Chondrocyte (in vitro differentiated cells): ENCODE measurements at regions not wholly inside any gene's neighbourhood (a gene's known extent, or its start where the extent isn't known, plus 50 kb on each side); places are given as distances from the start of the nearest gene placed in this dataset.

ENCODE experiments used
- DNase-seq: peaks from one replicate; pipeline ENCODE4 v3.0.0; 2021; ENCODE audit warnings: mixed read lengths, low spot score
- H3K27ac Mint-ChIP-seq: one replicate; pipeline ENCODE4 v1.8.0; 2021; ENCODE audit warnings: mild to moderate bottlenecking, moderate library complexity, mixed read lengths; ENCODE audit not compliant: unreplicated experiment
- H3K27me3 Mint-ChIP-seq: 2 replicates; pipeline ENCODE4 v1.8.0; 2021; ENCODE audit warnings: low read depth, mixed read lengths
- H3K36me3 Mint-ChIP-seq: 2 replicates; pipeline ENCODE4 v1.8.0; 2021; ENCODE audit warnings: low read depth, mixed read lengths
- H3K4me1 Mint-ChIP-seq: 2 replicates; pipeline ENCODE4 v1.8.0; 2021; ENCODE audit warnings: low read depth, mild to moderate bottlenecking, mixed read lengths
- H3K4me3 Mint-ChIP-seq: one replicate; pipeline ENCODE4 v1.8.0; 2021; ENCODE audit warnings: mild to moderate bottlenecking, moderate library complexity, mixed read lengths; ENCODE audit not compliant: unreplicated experiment
- H3K9me3 Mint-ChIP-seq: 2 replicates; pipeline ENCODE4 v1.8.0; 2021; ENCODE audit warnings: low read depth, mixed read lengths
- CTCF ChIP-seq: fragments of 200-600 bp; sonication (generic); IDR thresholded peaks from 2 replicates; pipeline ENCODE4 v1.5.0; 2021; ENCODE audit warnings: antibody characterized with exemption, mild to moderate bottlenecking, moderate library complexity

DNA sequence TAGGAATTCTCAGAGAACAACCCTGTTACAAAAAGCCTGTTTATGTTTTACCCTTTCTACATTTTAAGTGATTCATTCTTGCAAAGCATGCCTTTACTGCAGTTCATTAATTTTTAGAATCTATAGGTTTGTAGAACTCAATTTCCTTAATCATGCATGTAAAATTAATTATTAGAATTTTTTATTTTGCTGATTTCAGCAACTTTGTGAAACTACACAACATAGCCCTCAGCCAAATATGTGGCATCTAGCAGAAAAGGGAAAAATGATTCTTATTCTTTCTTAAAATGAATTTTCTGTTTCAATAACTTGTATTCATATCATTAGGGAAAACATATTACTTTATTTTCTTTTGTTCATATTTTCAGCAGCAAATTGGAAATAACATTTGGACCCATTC, 392.9 kb upstream of the PFKP start:
- no peaks in the 10 kb centered on the region for H3K36me3 Mint-ChIP-seq
- H3K4me3 Mint-ChIP-seq: no peak overlapping the region
- no peaks in the 10 kb centered on the region for H3K9me3 Mint-ChIP-seq
- DNase-seq: no peak
- no peak overlapping the region for H3K27ac Mint-ChIP-seq
- peaks cover 5% of the 10 kb centered on the region for H3K27me3 Mint-ChIP-seq
- H3K4me1 Mint-ChIP-seq: no peaks in the 10 kb centered on the region
- no peak for TF ChIP-seq CTCF

DNA sequence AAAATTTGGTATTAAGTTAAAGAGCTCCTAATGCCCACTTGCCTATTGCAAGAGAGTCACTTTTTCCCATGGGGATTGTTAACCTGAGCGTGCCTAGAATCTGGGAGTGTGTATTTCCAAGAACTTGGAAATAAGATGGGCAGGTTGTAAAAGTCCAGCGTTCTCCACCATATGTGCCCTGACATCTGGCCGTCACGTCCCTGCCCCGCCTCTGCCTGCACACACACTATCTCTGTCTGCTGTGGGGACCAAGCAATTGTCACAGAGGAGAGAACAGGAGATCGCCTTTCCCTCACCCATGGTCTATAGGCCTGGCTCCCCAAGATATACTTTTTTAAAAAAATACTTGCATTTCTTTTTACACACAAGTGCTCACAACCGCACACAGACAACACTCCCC, 396.5 kb upstream of the PFKP start:
- no peak for TF ChIP-seq CTCF
- no peak overlapping the region for H3K27ac Mint-ChIP-seq
- peaks cover 6% of the 10 kb centered on the region for H3K27me3 Mint-ChIP-seq
- H3K36me3 Mint-ChIP-seq: peaks cover 1% of the 10 kb centered on the region
- peaks cover 7% of the 10 kb centered on the region for H3K9me3 Mint-ChIP-seq
- DNase-seq: no peak
- H3K4me1 Mint-ChIP-seq: no peaks in the 10 kb centered on the region
- H3K4me3 Mint-ChIP-seq: no peak overlapping the region

- no peak for DNase-seq
- Mint-ChIP-seq H3K9me3 (peaks cover 22% of the 10 kb centered on the region), H3K4me1 (no peaks in the 10 kb centered on the region), H3K27me3 (peaks cover 8% of the 10 kb centered on the region), H3K27ac (no peak overlapping the region), H3K36me3 (peaks cover 1% of the 10 kb centered on the region), H3K4me3 (no peak overlapping the region)
- TF ChIP-seq CTCF: no peak
Observed at GRCh38 chr10:2665772-2666171, 401.6 kb upstream of the PFKP start.

GRCh38 chr10:2660276-2660675, 407.1 kb upstream of the PFKP start:
- no peak overlapping the region for H3K27ac Mint-ChIP-seq
- no peak for DNase-seq
- no peak for TF ChIP-seq CTCF
- no peaks in the 10 kb centered on the region for H3K36me3 Mint-ChIP-seq
- H3K4me1 Mint-ChIP-seq: no peaks in the 10 kb centered on the region
- H3K27me3 Mint-ChIP-seq: peaks cover 26% of the 10 kb centered on the region
- peaks cover 10% of the 10 kb centered on the region for H3K9me3 Mint-ChIP-seq
- H3K4me3 Mint-ChIP-seq: no peak overlapping the region

DNA sequence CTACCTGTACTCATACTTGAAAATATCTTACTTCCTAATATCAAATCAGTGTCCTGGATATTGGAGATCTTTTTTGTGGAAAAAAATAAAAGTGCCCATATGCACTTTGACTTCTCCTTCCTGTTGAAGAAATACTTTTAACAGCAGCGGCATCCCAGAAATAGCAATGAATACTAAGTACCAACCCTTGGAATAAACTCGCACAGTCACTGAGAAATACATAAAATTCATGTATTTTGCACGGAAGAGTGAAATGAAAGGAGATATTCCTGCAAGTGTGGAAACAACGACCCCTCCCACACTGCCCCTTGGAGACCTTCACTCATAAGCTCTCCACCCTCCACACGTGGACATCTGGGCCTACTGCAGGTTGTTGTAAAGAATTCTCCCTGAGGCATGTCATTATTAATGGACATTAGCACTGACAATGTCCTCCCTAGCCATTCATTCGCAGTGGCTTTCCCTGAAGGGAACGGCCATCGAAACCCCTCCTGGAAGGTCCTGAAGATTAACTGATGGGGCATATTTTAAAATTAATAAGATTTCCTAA, 407.6 kb upstream of the PFKP start:
- Mint-ChIP-seq H3K4me1 (no peaks in the 10 kb centered on the region), H3K9me3 (peaks cover 4% of the 10 kb centered on the region), H3K27ac (no peak overlapping the region), H3K4me3 (no peak overlapping the region), H3K36me3 (no peaks in the 10 kb centered on the region), H3K27me3 (peaks cover 26% of the 10 kb centered on the region)
- no peak for TF ChIP-seq CTCF
- DNase-seq: no peak
